ENCODE measurements at regions not wholly inside any gene's neighbourhood (a gene's known extent, or its start where the extent isn't known, plus 50 kb on each side); places are given as distances from the start of the nearest gene placed in this dataset.
"Not testable (repeated sequence)": the region's sequence is repeated elsewhere in the genome, so short reads cannot be mapped to it uniquely, and the experiment has no call there.

GRCh38 chr15:44861439-44861910, 95.0 kb upstream of the TERB2 start:
- H3K4me3 ChIP-seq (ENCODE audit: low read depth in 1 of 2, low read length in 2 of 2): no peak overlapping the region
- WGBS, 2 donors: 95 to 97% methylated on average over 14 of the region's 14 CpGs
- H3K36me3 ChIP-seq (ENCODE audit: control insufficient read depth in 2 of 2, insufficient read depth in 2 of 2, low read length in 1 of 2): no peaks in the 10 kb centered on the region
- H3K27ac ChIP-seq (ENCODE audit: low read depth in 2 of 2, low read length in 1 of 2): no peak overlapping the region
- H3K9me3 ChIP-seq (ENCODE audit: control insufficient read depth in 2 of 2, insufficient read depth in 1 of 2, low read depth in 1 of 2, low read length in 1 of 2): peaks cover 0 to 5% of the 10 kb centered on the region in 2 donors
- no peaks in the 10 kb centered on the region for H3K27me3 ChIP-seq (ENCODE audit: control insufficient read depth in 1 of 2, insufficient read depth in 2 of 2, low read length in 2 of 2)
- H3K4me1 ChIP-seq (ENCODE audit: control insufficient read depth in 2 of 2, insufficient read depth in 2 of 2, low read length in 1 of 2): no peaks in the 10 kb centered on the region

DNA sequence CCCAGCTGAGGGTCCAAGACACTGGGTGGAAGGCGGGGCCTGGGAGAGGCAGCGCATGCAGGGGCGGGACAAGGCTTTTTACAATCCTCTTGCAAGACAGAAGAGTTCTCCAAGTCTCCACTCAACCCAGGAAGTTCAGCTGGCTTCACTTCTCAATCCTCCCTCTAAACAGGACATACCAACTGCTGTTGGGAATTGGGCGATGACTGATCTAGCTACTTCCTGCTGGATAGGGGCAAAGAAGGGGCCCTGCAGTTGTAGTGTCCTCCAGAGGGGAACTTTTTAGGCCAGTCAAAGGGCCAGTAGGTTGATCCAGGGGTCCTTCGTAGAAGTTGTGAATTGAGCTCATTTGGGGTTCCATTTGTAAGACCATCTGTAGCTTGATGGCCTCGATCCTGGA, 94.6 kb upstream of the TERB2 start:
- Histone ChIP-seq H3K4me3 (ENCODE audit: low read depth in 1 of 2, low read length in 2 of 2) (no peak overlapping the region), H3K36me3 (ENCODE audit: control insufficient read depth in 2 of 2, insufficient read depth in 2 of 2, low read length in 1 of 2) (no peaks in the 10 kb centered on the region), H3K27me3 (ENCODE audit: control insufficient read depth in 1 of 2, insufficient read depth in 2 of 2, low read length in 2 of 2) (no peaks in the 10 kb centered on the region), H3K4me1 (ENCODE audit: control insufficient read depth in 2 of 2, insufficient read depth in 2 of 2, low read length in 1 of 2) (no peaks in the 10 kb centered on the region), H3K9me3 (ENCODE audit: control insufficient read depth in 2 of 2, insufficient read depth in 1 of 2, low read depth in 1 of 2, low read length in 1 of 2) (peaks cover 0 to 5% of the 10 kb centered on the region in 2 donors), H3K27ac (ENCODE audit: low read depth in 2 of 2, low read length in 1 of 2) (no peak overlapping the region)
- WGBS, 2 donors: 90 to 96% methylated on average over 6 of the region's 6 CpGs

DNA sequence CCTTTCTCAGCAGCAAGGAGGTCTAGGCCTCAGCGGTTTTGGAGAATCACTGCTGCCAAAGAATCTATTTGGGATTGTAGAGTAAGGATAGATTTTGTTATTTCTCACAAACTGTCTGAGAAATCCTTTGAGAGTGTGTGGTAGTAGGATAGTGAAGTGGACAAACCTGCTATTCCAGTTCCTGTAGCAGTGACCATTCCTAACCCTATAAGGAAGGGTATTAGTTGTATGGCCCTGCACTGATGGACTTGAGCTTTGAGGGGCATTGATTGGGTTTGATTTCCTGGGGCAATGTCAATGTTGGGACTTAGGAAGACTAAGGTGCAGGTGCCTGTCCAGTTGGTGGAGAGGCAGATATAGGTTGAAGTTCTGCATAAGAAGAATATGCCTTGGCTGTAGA, 93.6 kb upstream of the TERB2 start:
- H3K27ac ChIP-seq (ENCODE audit: low read depth in 2 of 2, low read length in 1 of 2); H3K36me3 ChIP-seq (ENCODE audit: control insufficient read depth in 2 of 2, insufficient read depth in 2 of 2, low read length in 1 of 2); H3K4me1 ChIP-seq (ENCODE audit: control insufficient read depth in 2 of 2, insufficient read depth in 2 of 2, low read length in 1 of 2); H3K9me3 ChIP-seq (ENCODE audit: control insufficient read depth in 2 of 2, insufficient read depth in 1 of 2, low read depth in 1 of 2, low read length in 1 of 2); H3K4me3 ChIP-seq (ENCODE audit: low read depth in 1 of 2, low read length in 2 of 2); H3K27me3 ChIP-seq (ENCODE audit: control insufficient read depth in 1 of 2, insufficient read depth in 2 of 2, low read length in 2 of 2): not testable (repeated sequence)
- WGBS, 2 donors: 60 to 65% methylated on average over 1 of the region's 1 CpG

DNA sequence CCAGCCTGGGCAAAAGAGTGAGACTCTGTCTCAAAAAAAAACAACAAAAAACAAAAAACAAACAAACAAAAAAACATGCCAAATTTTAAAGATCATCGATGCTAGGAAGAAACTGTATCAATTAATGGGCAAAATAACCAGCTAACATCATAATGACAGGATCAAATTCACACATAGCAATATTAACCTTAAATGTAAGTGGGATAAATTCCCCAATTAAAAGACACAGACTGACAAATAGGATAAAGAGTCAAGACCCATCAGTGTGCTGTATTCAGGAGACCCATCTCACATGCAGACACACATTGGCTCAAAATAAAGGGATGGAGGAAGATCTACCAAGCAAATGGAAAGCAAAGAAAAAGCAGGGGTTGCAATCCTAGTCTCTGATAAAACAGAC, 88.4 kb upstream of the TERB2 start:
- not testable (repeated sequence) for H3K36me3 ChIP-seq (ENCODE audit: control insufficient read depth in 2 of 2, insufficient read depth in 2 of 2, low read length in 1 of 2); H3K4me1 ChIP-seq (ENCODE audit: control insufficient read depth in 2 of 2, insufficient read depth in 2 of 2, low read length in 1 of 2); H3K27ac ChIP-seq (ENCODE audit: low read depth in 2 of 2, low read length in 1 of 2); H3K9me3 ChIP-seq (ENCODE audit: control insufficient read depth in 2 of 2, insufficient read depth in 1 of 2, low read depth in 1 of 2, low read length in 1 of 2); H3K27me3 ChIP-seq (ENCODE audit: control insufficient read depth in 1 of 2, insufficient read depth in 2 of 2, low read length in 2 of 2); H3K4me3 ChIP-seq (ENCODE audit: low read depth in 1 of 2, low read length in 2 of 2)
- WGBS, 2 donors: 79 to 84% methylated on average over 1 of the region's 1 CpG

- H3K4me1 ChIP-seq (ENCODE audit: control insufficient read depth in 2 of 2, insufficient read depth in 2 of 2, low read length in 1 of 2); H3K27me3 ChIP-seq (ENCODE audit: control insufficient read depth in 1 of 2, insufficient read depth in 2 of 2, low read length in 2 of 2); H3K9me3 ChIP-seq (ENCODE audit: control insufficient read depth in 2 of 2, insufficient read depth in 1 of 2, low read depth in 1 of 2, low read length in 1 of 2); H3K27ac ChIP-seq (ENCODE audit: low read depth in 2 of 2, low read length in 1 of 2); H3K36me3 ChIP-seq (ENCODE audit: control insufficient read depth in 2 of 2, insufficient read depth in 2 of 2, low read length in 1 of 2); H3K4me3 ChIP-seq (ENCODE audit: low read depth in 1 of 2, low read length in 2 of 2): not testable (repeated sequence)
- 85 to 86% methylated on average over 4 of the region's 4 CpGs for WGBS, 2 donors
These were observed 86.4 kb upstream of the TERB2 start for GRCh38 chr15:44870125-44870524.

- Histone ChIP-seq H3K4me1 (ENCODE audit: control insufficient read depth in 2 of 2, insufficient read depth in 2 of 2, low read length in 1 of 2) (no peaks in the 10 kb centered on the region), H3K27ac (ENCODE audit: low read depth in 2 of 2, low read length in 1 of 2) (no peak overlapping the region), H3K36me3 (ENCODE audit: control insufficient read depth in 2 of 2, insufficient read depth in 2 of 2, low read length in 1 of 2) (no peaks in the 10 kb centered on the region), H3K4me3 (ENCODE audit: low read depth in 1 of 2, low read length in 2 of 2) (no peak overlapping the region), H3K9me3 (ENCODE audit: control insufficient read depth in 2 of 2, insufficient read depth in 1 of 2, low read depth in 1 of 2, low read length in 1 of 2) (peaks cover 4 to 11% of the 10 kb centered on the region in 2 donors), H3K27me3 (ENCODE audit: control insufficient read depth in 1 of 2, insufficient read depth in 2 of 2, low read length in 2 of 2) (no peaks in the 10 kb centered on the region)
- WGBS, 2 donors: 78 to 79% methylated on average over 3 of the region's 3 CpGs
These were observed 83.4 kb upstream of the TERB2 start for GRCh38 chr15:44873103-44873502.

- Histone ChIP-seq H3K4me1 (ENCODE audit: control insufficient read depth in 2 of 2, insufficient read depth in 2 of 2, low read length in 1 of 2) (peaks cover 0 to 3% of the 10 kb centered on the region in 2 donors), H3K27me3 (ENCODE audit: control insufficient read depth in 1 of 2, insufficient read depth in 2 of 2, low read length in 2 of 2) (no peaks in the 10 kb centered on the region), H3K27ac (ENCODE audit: low read depth in 2 of 2, low read length in 1 of 2) (no peak overlapping the region), H3K4me3 (ENCODE audit: low read depth in 1 of 2, low read length in 2 of 2) (no peak overlapping the region), H3K9me3 (ENCODE audit: control insufficient read depth in 2 of 2, insufficient read depth in 1 of 2, low read depth in 1 of 2, low read length in 1 of 2) (peaks cover 4 to 11% of the 10 kb centered on the region in 2 donors), H3K36me3 (ENCODE audit: control insufficient read depth in 2 of 2, insufficient read depth in 2 of 2, low read length in 1 of 2) (no peaks in the 10 kb centered on the region)
- 83 to 88% methylated on average over 3 of the region's 3 CpGs for WGBS, 2 donors
These were observed 77.4 kb upstream of the TERB2 start for GRCh38 chr15:44879066-44879465.

DNA sequence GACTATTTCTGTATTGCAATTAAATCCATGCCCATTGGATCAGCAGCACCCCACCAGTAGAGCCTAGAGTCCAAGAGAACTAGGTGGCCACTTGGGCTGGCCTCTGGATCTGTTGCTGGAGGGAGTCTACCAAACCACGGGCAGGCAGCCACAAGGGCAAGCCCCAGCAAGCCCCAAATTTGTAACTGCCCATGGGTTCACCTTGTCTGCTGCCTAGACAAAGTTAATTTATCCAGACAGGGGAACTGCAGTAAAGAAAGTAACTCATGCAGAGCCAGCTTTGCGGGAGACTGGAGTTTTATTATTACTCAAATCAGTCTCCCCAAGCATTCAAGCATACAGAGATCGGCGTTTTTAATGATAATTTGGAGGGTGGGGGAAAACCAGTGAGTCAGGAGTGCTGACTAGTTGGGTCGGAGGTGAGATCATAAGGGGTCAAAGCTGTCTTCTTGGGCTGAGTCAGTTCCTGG, 74.0 kb upstream of the TERB2 start:
- Histone ChIP-seq H3K4me1 (ENCODE audit: control insufficient read depth in 2 of 2, insufficient read depth in 2 of 2, low read length in 1 of 2) (peaks cover 0 to 3% of the 10 kb centered on the region in 2 donors), H3K9me3 (ENCODE audit: control insufficient read depth in 2 of 2, insufficient read depth in 1 of 2, low read depth in 1 of 2, low read length in 1 of 2) (peaks cover 0 to 2% of the 10 kb centered on the region in 2 donors), H3K4me3 (ENCODE audit: low read depth in 1 of 2, low read length in 2 of 2) (no peak overlapping the region), H3K36me3 (ENCODE audit: control insufficient read depth in 2 of 2, insufficient read depth in 2 of 2, low read length in 1 of 2) (no peaks in the 10 kb centered on the region), H3K27ac (ENCODE audit: low read depth in 2 of 2, low read length in 1 of 2) (no peak overlapping the region), H3K27me3 (ENCODE audit: control insufficient read depth in 1 of 2, insufficient read depth in 2 of 2, low read length in 2 of 2) (no peaks in the 10 kb centered on the region)
- whole genome bisulfite sequencing, 2 donors: 37 to 59% methylated on average over 5 of the region's 5 CpGs

DNA sequence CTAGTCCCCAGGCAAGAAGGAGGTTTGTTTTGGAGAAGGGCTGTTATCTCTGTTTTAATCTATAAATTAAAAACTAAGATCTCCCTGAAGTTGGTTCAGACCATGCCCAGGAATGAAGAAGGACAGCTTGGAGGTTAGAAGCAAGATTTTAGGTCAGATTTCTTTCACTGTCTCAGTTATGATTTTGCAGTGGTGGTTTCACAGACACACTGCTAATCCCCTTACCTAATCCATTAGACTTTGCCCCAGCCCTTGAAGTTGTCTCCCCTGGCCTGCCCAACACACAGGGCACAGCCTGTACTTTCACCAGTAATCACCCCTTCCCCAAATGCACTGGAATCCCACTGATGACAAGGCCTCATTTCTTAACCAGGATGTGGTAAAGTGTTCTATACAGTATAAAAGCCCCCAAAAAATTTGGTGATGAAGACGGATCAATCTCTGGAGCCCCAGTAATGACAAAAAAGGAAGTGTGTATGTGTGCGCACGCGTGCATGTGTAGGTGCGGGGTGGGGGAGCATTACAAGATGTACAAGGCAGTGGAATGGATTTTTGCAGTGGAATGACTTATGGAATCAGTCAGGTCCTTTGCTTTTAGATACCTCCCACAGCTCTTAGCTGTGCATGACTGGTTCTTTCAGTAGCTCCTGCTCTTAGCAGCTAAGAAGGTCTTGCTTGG, 73.1 kb upstream of the TERB2 start:
- 84 to 88% methylated on average over 5 of the region's 5 CpGs for WGBS, 2 donors
- peaks cover 0 to 3% of the 10 kb centered on the region in 2 donors for H3K4me1 ChIP-seq (ENCODE audit: control insufficient read depth in 2 of 2, insufficient read depth in 2 of 2, low read length in 1 of 2)
- H3K27me3 ChIP-seq (ENCODE audit: control insufficient read depth in 1 of 2, insufficient read depth in 2 of 2, low read length in 2 of 2): no peaks in the 10 kb centered on the region
- H3K9me3 ChIP-seq (ENCODE audit: control insufficient read depth in 2 of 2, insufficient read depth in 1 of 2, low read depth in 1 of 2, low read length in 1 of 2): no peaks in the 10 kb centered on the region
- no peak overlapping the region for H3K4me3 ChIP-seq (ENCODE audit: low read depth in 1 of 2, low read length in 2 of 2)
- H3K36me3 ChIP-seq (ENCODE audit: control insufficient read depth in 2 of 2, insufficient read depth in 2 of 2, low read length in 1 of 2): no peaks in the 10 kb centered on the region
- no peak overlapping the region for H3K27ac ChIP-seq (ENCODE audit: low read depth in 2 of 2, low read length in 1 of 2)

Data from esophagus (tissue), 2 donors.